ENCODE measurements at regions not wholly inside any gene's neighbourhood (a gene's known extent, or its start where the extent isn't known, plus 50 kb on each side); places are given as distances from the start of the nearest gene placed in this dataset.

GRCh38 chr1:195026792-195027191, 1581.4 kb downstream of the KCNT2 start:
- H3K4me3 ChIP-seq: no peak overlapping the region
- H3K36me3 ChIP-seq: no peaks in the 10 kb centered on the region
- H3K9me3 ChIP-seq: no peaks in the 10 kb centered on the region
- TF ChIP-seq POLR2A (IDR thresholded peaks at IDR 0.05) (no peak), CTCF (IDR thresholded peaks at IDR 0.05) (no peak)
- no peaks in the 10 kb centered on the region for H3K4me1 ChIP-seq
- DNase-seq: no peak
- no peaks in the 10 kb centered on the region for H3K27me3 ChIP-seq
- no peak overlapping the region for H3K27ac ChIP-seq

GRCh38 chr1:195019385-195019784, 1588.9 kb downstream of the KCNT2 start:
- Histone ChIP-seq H3K9me3 (no peaks in the 10 kb centered on the region), H3K27ac (no peak overlapping the region), H3K27me3 (no peaks in the 10 kb centered on the region), H3K4me1 (no peaks in the 10 kb centered on the region), H3K36me3 (no peaks in the 10 kb centered on the region), H3K4me3 (no peak overlapping the region)
- TF ChIP-seq CTCF (IDR thresholded peaks at IDR 0.05) (no peak), POLR2A (IDR thresholded peaks at IDR 0.05) (no peak)
- no peak for DNase-seq

GRCh38 chr1:195012995-195013394, 1595.2 kb downstream of the KCNT2 start:
- Histone ChIP-seq H3K4me1 (no peaks in the 10 kb centered on the region), H3K27ac (no peak overlapping the region), H3K4me3 (no peak overlapping the region), H3K36me3 (no peaks in the 10 kb centered on the region), H3K9me3 (no peaks in the 10 kb centered on the region), H3K27me3 (no peaks in the 10 kb centered on the region)
- no peak for DNase-seq
- TF ChIP-seq POLR2A (IDR thresholded peaks at IDR 0.05) (no peak), CTCF (IDR thresholded peaks at IDR 0.05) (no peak)

GRCh38 chr1:195005338-195005737, 1602.9 kb downstream of the KCNT2 start:
- Histone ChIP-seq H3K27me3 (no peaks in the 10 kb centered on the region), H3K4me1 (no peaks in the 10 kb centered on the region), H3K9me3 (no peaks in the 10 kb centered on the region), H3K36me3 (no peaks in the 10 kb centered on the region), H3K27ac (no peak overlapping the region), H3K4me3 (no peak overlapping the region)
- TF ChIP-seq CTCF (IDR thresholded peaks at IDR 0.05) (no peak), POLR2A (IDR thresholded peaks at IDR 0.05) (no peak)
- no peak for DNase-seq

- Histone ChIP-seq H3K9me3 (no peaks in the 10 kb centered on the region), H3K36me3 (no peaks in the 10 kb centered on the region), H3K4me1 (no peaks in the 10 kb centered on the region), H3K4me3 (no peak overlapping the region), H3K27ac (no peak overlapping the region), H3K27me3 (no peaks in the 10 kb centered on the region)
- TF ChIP-seq POLR2A (IDR thresholded peaks at IDR 0.05) (no peak), CTCF (IDR thresholded peaks at IDR 0.05) (no peak)
- DNase-seq: no peak
Observed at GRCh38 chr1:194990483-194990882, 1617.8 kb downstream of the KCNT2 start.

- Histone ChIP-seq H3K4me1 (no peaks in the 10 kb centered on the region), H3K36me3 (no peaks in the 10 kb centered on the region), H3K27me3 (no peaks in the 10 kb centered on the region), H3K27ac (no peak overlapping the region), H3K4me3 (no peak overlapping the region), H3K9me3 (no peaks in the 10 kb centered on the region)
- no peak for DNase-seq
- no peak for TF ChIP-seq CTCF (IDR thresholded peaks at IDR 0.05)
- TF ChIP-seq POLR2A (IDR thresholded peaks at IDR 0.05): no peak
Observed at GRCh38 chr1:194975913-194976312, 1632.3 kb downstream of the KCNT2 start.
